ENCODE measurements at regions not wholly inside any gene's neighbourhood (a gene's known extent, or its start where the extent isn't known, plus 50 kb on each side); places are given as distances from the start of the nearest gene placed in this dataset.

DNA sequence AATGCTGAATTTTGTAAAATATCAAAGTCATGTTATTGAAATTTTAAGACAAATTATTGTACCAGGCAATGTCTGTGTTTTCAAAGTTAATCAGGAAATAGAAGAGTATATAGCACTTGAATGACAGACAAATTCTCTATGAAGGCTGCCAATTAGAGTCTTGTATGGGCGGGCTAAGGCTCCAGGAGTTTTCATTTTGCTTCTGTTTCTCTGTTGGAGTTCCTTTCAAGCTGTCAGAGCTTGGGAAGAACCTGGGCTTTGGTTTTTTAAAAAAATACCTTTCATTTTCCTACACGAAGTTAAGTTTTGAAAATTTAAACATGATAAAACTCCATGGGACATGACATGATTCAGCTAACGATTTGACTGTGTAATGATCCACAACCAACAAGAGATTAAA is 339.0 kb upstream of the KCNH7 start:
- DNase-seq (ENCODE audit: extremely low read depth, low read depth), result no peak
- TF ChIP-seq, protein P1, sequence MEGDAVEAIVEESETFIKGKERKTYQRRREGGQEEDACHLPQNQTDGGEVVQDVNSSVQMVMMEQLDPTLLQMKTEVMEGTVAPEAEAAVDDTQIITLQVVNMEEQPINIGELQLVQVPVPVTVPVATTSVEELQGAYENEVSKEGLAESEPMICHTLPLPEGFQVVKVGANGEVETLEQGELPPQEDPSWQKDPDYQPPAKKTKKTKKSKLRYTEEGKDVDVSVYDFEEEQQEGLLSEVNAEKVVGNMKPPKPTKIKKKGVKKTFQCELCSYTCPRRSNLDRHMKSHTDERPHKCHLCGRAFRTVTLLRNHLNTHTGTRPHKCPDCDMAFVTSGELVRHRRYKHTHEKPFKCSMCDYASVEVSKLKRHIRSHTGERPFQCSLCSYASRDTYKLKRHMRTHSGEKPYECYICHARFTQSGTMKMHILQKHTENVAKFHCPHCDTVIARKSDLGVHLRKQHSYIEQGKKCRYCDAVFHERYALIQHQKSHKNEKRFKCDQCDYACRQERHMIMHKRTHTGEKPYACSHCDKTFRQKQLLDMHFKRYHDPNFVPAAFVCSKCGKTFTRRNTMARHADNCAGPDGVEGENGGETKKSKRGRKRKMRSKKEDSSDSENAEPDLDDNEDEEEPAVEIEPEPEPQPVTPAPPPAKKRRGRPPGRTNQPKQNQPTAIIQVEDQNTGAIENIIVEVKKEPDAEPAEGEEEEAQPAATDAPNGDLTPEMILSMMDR (IDR thresholded peaks at IDR 0.05; ENCODE audit: low read depth, low read length), result no peak

DNA sequence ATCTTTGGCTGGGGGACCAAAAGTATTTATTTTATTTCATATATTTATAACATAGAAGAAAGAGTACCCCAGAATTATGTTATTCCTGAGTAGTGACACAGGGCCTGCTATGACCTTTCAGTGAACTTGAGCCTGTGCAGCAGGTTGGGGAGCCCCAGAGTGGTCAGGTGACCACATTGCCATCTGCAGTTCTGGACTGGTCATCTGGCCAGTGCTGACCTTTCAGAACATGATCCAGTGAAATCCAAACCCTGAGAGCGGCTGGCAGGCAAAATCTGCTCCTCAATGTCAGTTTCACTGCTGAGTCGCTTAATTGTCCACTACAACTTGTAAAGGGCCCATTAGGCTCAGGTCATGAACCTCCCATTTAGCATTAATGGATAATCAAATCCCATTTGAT is 336.7 kb upstream of the KCNH7 start:
- TF ChIP-seq, protein P1 (IDR thresholded peaks at IDR 0.05; ENCODE audit: low read depth, low read length), result no peak
- DNase-seq (ENCODE audit: extremely low read depth, low read depth), result no peak

DNA sequence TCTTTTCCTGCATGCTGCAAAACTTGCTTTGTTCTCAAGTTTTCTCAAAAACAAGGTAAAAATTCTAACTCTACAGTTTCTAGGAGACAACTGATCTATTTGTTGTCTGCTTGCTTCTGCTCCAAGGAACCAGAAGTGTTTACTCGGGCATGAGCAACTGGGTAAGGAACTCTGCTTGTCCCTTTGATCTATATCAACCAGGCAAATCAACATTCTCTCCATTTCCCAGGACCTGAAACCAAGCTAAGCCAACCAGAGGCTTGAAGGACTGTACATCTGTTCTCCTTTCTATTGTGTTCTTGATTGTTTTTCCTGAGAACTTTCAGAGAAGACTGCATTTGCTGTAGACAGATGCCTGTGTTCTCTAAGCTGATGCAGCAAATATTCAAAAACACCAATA is 335.0 kb upstream of the KCNH7 start:
- no peak for DNase-seq (ENCODE audit: extremely low read depth, low read depth)
- TF ChIP-seq, protein P1 (IDR thresholded peaks at IDR 0.05; ENCODE audit: low read depth, low read length), result no peak

DNA sequence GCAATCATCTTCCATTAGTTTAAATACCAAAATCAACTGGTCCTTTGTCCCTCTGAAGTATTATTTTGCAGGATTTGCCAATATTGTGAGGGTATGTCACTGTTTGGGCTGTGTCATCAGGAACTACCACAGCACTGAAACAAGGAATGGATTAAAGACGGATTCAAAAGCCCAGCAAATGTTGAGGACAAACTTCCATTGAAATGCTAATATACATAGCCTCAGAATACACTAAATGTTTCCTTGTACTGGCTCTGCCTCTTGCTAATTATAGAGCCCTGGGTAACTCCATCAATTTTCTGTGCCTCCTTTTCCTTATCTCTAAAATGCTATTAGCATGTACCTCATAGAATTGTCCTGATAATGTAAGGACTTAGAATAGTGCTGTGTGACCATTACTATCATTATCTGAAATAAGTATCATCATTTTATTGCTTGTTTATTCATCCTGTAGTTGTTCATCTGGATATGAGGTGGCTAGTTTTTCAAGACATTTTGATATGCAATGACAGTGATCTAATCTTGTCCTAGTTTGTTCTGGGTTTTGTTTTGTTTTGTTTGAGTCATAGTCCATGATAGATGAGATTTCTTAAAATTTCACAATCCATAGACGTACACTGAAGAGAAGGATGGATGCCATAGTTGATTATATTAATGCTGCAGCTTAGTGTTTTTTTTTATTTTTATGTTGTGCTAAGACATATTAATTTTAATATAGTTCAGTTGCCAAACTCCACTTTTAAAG is 333.4 kb upstream of the KCNH7 start:
- no peak for DNase-seq (ENCODE audit: extremely low read depth, low read depth)
- TF ChIP-seq, protein P1 (IDR thresholded peaks at IDR 0.05; ENCODE audit: low read depth, low read length), result no peak

DNA sequence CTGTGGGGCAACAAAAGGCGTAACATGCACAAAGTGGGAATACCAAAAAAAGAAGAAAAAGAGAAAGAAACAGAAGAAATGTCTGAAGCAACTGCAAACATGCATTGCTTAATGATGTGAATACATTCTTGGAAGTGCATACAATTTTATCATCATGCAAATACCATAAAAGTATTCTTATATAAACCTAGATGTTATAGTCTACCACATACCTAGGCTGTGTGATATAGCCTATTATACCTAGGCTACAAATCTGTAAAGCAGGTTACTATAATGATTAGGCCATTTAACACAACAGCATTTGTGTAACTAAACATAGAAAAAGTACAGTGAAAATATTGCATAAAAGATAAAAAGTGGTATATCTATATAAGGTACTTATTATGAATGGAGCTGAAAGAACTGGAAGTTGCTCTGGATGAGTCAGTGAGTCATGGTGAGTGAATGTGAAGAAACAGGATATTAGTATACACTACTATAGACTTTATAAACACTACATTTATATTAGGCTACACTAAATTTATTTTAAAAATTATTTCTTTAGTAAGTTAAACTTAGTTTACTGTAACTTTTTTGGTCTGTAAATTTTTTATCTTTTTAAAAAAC is 319.4 kb upstream of the KCNH7 start:
- TF ChIP-seq, protein P1 (IDR thresholded peaks at IDR 0.05; ENCODE audit: low read depth, low read length), result no peak
- no peak for DNase-seq (ENCODE audit: extremely low read depth, low read depth)

DNA sequence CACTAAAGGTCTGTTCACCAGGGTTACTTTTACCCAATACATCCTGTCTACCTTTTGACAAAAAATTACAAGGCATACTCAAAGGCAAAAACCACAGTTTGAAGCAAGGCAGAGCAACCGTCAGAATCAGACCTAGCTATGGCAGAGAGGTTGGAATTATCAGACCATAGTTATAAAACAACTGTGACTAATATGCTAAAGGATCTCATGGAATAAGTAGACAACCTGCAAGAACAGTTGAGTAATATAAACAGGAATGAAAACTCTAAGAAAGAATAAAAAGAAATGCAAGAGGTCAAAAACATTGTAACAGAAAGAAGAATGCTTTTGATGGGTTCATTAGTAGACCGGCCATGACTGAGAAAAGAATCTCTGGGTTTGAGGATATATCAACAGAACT is 318.8 kb upstream of the KCNH7 start:
- no peak for DNase-seq (ENCODE audit: extremely low read depth, low read depth)
- TF ChIP-seq, protein P1 (IDR thresholded peaks at IDR 0.05; ENCODE audit: low read depth, low read length), result no peak

DNA sequence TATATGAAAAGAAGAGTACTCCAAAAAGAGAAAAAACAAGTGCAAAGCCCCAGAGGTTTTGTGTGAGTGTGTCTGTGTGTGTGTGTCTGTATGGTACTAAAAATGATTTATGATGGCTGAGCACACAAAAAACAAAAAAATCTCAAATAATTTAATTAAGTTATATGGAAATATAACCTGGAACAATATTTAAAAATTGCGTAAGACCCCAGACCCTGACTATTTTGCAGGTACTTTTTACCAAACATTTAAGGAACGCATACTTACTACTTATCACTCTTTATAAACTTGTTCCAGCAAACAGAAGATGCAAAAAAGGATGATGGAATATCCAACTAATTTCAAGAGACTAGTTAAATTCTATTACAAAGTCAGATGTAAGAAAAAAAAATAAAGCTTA is 317.4 kb upstream of the KCNH7 start:
- DNase-seq (ENCODE audit: extremely low read depth, low read depth), result no peak
- TF ChIP-seq, protein P1 (IDR thresholded peaks at IDR 0.05; ENCODE audit: low read depth, low read length), result no peak
